Neural progenitor cell (in vitro differentiated cells): ENCODE measurements at regions not wholly inside any gene's neighbourhood (a gene's known extent, or its start where the extent isn't known, plus 50 kb on each side); places are given as distances from the start of the nearest gene placed in this dataset.

ENCODE experiments used
- EZH2 ChIP-seq: fragments of 200-600 bp; sonication (generic); IDR thresholded peaks from 2 replicates; pipeline ENCODE4 v1.6.1; 2017; ENCODE audit warnings: antibody characterized with exemption, mild to moderate bottlenecking, moderate library complexity
- EZH2phosphoT487 ChIP-seq: fragments of 200-600 bp; sonication (generic); IDR thresholded peaks from 2 replicates; pipeline ENCODE4 v1.6.1; 2017; ENCODE audit warnings: antibody characterized with exemption
- TF ChIP-seq, protein P1 (sequence below): fragments of 200-600 bp; sonication (generic); IDR thresholded peaks from 2 replicates; pipeline ENCODE4 v1.5.1; 2017; ENCODE audit warnings: antibody characterized with exemption, mild to moderate bottlenecking

DNA sequence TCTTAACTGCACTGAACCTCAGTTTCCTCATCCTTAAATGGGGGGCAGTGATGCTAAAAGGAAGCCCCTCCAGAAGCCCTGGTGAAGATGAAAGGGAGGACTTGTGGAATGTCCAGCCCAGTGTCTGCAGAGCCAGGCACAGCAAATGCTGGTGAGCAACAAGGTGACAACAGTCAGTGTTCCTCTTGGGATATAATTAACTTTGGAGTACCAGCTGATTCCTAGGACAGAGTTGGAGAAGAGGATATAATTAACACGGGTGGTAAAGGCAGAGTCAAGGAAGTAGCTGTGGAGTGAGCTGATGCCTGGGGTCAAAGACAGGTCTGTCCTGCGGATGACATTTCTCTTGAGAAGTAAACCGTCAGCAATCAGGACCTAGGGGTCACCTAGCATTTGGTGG is 60.7 kb upstream of the MRPS6 start:
- no peak for TF ChIP-seq EZH2
- TF ChIP-seq, protein P1, sequence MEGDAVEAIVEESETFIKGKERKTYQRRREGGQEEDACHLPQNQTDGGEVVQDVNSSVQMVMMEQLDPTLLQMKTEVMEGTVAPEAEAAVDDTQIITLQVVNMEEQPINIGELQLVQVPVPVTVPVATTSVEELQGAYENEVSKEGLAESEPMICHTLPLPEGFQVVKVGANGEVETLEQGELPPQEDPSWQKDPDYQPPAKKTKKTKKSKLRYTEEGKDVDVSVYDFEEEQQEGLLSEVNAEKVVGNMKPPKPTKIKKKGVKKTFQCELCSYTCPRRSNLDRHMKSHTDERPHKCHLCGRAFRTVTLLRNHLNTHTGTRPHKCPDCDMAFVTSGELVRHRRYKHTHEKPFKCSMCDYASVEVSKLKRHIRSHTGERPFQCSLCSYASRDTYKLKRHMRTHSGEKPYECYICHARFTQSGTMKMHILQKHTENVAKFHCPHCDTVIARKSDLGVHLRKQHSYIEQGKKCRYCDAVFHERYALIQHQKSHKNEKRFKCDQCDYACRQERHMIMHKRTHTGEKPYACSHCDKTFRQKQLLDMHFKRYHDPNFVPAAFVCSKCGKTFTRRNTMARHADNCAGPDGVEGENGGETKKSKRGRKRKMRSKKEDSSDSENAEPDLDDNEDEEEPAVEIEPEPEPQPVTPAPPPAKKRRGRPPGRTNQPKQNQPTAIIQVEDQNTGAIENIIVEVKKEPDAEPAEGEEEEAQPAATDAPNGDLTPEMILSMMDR = no peak
- TF ChIP-seq EZH2phosphoT487 = no peak
